DMS153 treated with DMSO at 0.1 percent for 48 hours (cell line): ENCODE measurements at regions not wholly inside any gene's neighbourhood (a gene's known extent, or its start where the extent isn't known, plus 50 kb on each side); places are given as distances from the start of the nearest gene placed in this dataset.

ENCODE experiments used
- DNase-seq: peaks from one replicate; lab custom pipeline; 2025; ENCODE audit not compliant: unreplicated experiment; lab: John Stamatoyannopoulos, UW

GRCh38 chr5:91434348-91434747 lies 51.2 kb upstream of the ARRDC3 start:
- no peak for DNase-seq

- DNase-seq = no peak
These were observed 50.7 kb upstream of the ARRDC3 start for GRCh38 chr5:91433861-91434260.
